ENCODE measurements at regions not wholly inside any gene's neighbourhood (a gene's known extent, or its start where the extent isn't known, plus 50 kb on each side); places are given as distances from the start of the nearest gene placed in this dataset.

- CTCF ChIA-PET, result no interaction called here
- H3K27ac ChIP-seq (ENCODE audit: extremely low read depth, low read depth, low read length), result no peak overlapping the region
- TF ChIP-seq ZNF10 (tag by site-specific recombination; IDR thresholded peaks at IDR 0.05) (peak; percentile 54; the same call in 1 of the 2 replicates), ZNF704 (tag by site-specific recombination; IDR thresholded peaks at IDR 0.05) (no peak), ATF2 (tag by site-specific recombination; IDR thresholded peaks at IDR 0.05; ENCODE audit: low read depth) (no peak)
- no peak overlapping the region for H3K4me3 ChIP-seq (ENCODE audit: low read depth, low read length)
- H3K4me1 ChIP-seq (ENCODE audit: control insufficient read depth, insufficient read depth, low read length), result no peaks in the 10 kb centered on the region
- POLR2A ChIA-PET, result no interaction called here
- H3K36me3 ChIP-seq (ENCODE audit: control insufficient read depth in 2 of 2, insufficient read depth in 1 of 2, low read length in 2 of 2), result no peaks in the 10 kb centered on the region
- no peaks in the 10 kb centered on the region for H3K9me3 ChIP-seq (ENCODE audit: control insufficient read depth, insufficient read depth, low read depth, low read length)
Measured at GRCh38 chr13:107612376-107612775, 603.0 kb downstream of the LIG4 start.

- Histone ChIP-seq H3K4me3 (ENCODE audit: low read depth, low read length) (no peak overlapping the region), H3K27ac (ENCODE audit: extremely low read depth, low read depth, low read length) (no peak overlapping the region), H3K36me3 (ENCODE audit: control insufficient read depth in 2 of 2, insufficient read depth in 1 of 2, low read length in 2 of 2) (no peaks in the 10 kb centered on the region), H3K9me3 (ENCODE audit: control insufficient read depth, insufficient read depth, low read depth, low read length) (no peaks in the 10 kb centered on the region), H3K4me1 (ENCODE audit: control insufficient read depth, insufficient read depth, low read length) (no peaks in the 10 kb centered on the region)
- POLR2A ChIA-PET, result no interaction called here
- TF ChIP-seq ELK4 (IDR thresholded peaks at IDR 0.05; ENCODE audit: borderline replicate concordance, low read depth, low read length) (no peak), ZBTB7A (tag by site-specific recombination; IDR thresholded peaks at IDR 0.05; ENCODE audit: low read depth) (no peak), ZNF202 (tag by site-specific recombination; IDR thresholded peaks at IDR 0.05; ENCODE audit: borderline replicate concordance) (no peak), ZNF747 (tag by site-specific recombination; IDR thresholded peaks at IDR 0.05) (no peak), ZIC2 (tag by site-specific recombination; IDR thresholded peaks at IDR 0.05) (no peak), RBAK (tag by site-specific recombination; IDR thresholded peaks at IDR 0.05) (no peak), ZNF274 (IDR thresholded peaks at IDR 0.05; ENCODE audit: low read length) (no peak), ZNF274 (tag by site-specific recombination; IDR thresholded peaks at IDR 0.05; ENCODE audit: borderline replicate concordance) (no peak), ZNF707 (tag by site-specific recombination; IDR thresholded peaks at IDR 0.05) (no peak), TSHZ1 (tag by site-specific recombination; IDR thresholded peaks at IDR 0.05; ENCODE audit: borderline replicate concordance) (no peak), ZNF423 (tag by site-specific recombination; IDR thresholded peaks at IDR 0.05) (no peak), ZNF138 (tag by site-specific recombination; IDR thresholded peaks at IDR 0.05; ENCODE audit: borderline replicate concordance) (no peak), OVOL3 (tag by site-specific recombination; IDR thresholded peaks at IDR 0.05) (no peak), ZSCAN16 (tag by site-specific recombination; IDR thresholded peaks at IDR 0.05) (no peak), ZNF623 (tag by site-specific recombination; IDR thresholded peaks at IDR 0.05) (no peak), ZBTB1 (tag by site-specific recombination; IDR thresholded peaks at IDR 0.05) (no peak), ZNF510 (tag by site-specific recombination; IDR thresholded peaks at IDR 0.05; ENCODE audit: insufficient replicate concordance) (no peak), PRDM4 (tag by site-specific recombination; IDR thresholded peaks at IDR 0.05) (no peak), SP7 (tag by site-specific recombination; IDR thresholded peaks at IDR 0.05) (no peak), ZNF23 (tag by site-specific recombination; IDR thresholded peaks at IDR 0.05; ENCODE audit: borderline replicate concordance) (no peak)
- CTCF ChIA-PET, result no interaction called here
Measured at GRCh38 chr13:107608736-107609135, 606.6 kb downstream of the LIG4 start.
